ENCODE measurements at regions not wholly inside any gene's neighbourhood (a gene's known extent, or its start where the extent isn't known, plus 50 kb on each side); places are given as distances from the start of the nearest gene placed in this dataset.

DNA sequence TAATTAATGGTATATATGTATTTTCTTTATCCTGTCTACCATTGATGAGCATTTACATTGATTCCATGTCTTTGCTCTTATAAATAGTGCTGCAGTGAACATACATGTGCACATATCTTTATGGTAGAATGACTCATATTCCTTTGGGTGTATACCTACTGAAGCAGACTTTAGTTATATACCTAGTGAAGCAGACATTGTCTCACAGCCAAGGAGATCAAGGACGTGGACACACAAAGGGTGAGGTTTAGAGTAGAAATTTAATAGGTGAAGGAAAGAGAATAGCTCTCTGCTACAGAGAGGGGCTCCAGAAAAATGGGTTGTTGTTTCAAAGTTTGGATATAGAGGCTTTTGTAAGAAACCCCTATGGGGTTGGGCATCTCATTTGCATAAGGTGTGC is 700.3 kb downstream of the CDH11 start:
- no peak for DNase-seq (ENCODE audit: extremely low read depth in 1 of 2, low read depth in 1 of 2)

DNA sequence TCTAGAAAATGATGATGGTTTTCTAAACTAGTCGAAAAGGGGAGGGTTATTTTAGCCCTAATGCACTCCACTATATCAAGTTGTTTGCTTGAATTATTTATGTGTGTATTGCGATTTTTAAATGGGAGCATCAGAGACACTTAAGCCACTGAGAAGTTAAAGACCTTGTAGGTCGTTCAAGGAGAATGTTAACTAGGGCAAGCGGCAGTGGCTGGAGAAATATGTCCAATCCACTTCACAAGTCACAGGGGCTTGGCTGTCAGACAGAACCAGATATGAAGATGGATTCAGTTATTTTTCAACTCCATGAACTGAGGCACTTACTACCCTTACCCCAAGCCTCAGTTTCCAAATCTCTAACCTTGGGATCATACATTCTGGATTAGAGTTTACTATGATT is 702.0 kb downstream of the CDH11 start:
- DNase-seq (ENCODE audit: extremely low read depth in 1 of 2, low read depth in 1 of 2) = no peak

DNA sequence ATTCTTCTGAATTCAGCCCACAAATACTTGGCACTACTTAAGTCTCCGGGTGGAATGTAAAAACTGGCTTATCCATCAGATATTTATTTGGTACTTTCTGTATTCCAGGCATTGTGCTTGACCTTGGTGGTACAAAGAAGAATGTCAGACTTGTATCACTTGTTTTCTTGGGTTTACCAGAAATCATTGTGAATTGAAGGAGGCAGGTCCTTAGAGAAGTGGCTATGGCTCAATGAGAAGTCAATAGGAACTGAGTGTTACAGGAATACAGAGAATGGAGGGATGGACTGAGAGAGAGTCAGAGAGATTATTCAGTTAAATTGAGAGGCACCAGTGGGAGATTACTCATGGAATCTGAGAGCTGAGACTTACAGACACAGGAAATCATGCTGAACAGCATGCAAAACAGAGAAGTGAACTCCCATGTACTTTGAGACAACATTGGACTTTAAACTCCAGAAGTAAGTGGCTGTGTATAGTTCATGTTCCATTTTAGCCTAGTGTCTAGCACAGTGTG is 704.1 kb downstream of the CDH11 start:
- no peak for DNase-seq (ENCODE audit: extremely low read depth in 1 of 2, low read depth in 1 of 2)

DNA sequence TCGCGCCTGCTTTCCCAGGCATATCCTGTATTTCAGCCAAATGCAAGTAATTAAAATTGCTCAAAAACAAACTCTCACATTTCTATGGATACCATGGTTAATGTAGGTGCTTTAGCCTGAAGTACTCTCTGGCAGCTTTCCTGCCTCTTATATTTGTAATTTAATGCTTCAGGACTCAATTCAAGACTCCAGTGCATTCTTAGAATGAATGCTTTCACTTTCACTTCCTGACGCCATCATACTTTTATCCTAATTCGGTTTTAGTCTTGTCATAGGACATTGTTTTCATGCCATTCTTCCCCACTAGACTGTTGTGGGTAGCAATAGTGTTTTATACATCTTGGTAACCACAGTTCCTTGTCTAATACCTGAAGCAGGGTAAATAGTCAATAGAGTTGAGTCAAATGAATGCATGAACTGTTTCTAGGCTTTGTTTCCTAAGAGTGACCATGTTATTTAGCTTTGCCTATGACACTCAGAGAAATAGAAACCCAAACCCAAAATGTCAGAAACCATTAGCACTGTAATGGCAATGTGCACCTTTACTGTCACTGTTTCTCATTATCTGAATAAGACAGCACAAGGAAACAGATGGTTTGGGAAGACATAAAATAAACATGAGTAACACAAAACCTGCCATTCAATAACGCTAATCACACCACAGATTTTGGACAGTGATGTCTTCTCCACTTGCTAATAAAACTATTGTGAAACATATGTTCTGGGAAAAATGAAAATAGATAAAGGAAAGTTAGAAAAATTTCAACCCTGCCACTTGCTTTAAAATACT is 705.5 kb downstream of the CDH11 start:
- no peak for DNase-seq (ENCODE audit: extremely low read depth in 1 of 2, low read depth in 1 of 2)

DNA sequence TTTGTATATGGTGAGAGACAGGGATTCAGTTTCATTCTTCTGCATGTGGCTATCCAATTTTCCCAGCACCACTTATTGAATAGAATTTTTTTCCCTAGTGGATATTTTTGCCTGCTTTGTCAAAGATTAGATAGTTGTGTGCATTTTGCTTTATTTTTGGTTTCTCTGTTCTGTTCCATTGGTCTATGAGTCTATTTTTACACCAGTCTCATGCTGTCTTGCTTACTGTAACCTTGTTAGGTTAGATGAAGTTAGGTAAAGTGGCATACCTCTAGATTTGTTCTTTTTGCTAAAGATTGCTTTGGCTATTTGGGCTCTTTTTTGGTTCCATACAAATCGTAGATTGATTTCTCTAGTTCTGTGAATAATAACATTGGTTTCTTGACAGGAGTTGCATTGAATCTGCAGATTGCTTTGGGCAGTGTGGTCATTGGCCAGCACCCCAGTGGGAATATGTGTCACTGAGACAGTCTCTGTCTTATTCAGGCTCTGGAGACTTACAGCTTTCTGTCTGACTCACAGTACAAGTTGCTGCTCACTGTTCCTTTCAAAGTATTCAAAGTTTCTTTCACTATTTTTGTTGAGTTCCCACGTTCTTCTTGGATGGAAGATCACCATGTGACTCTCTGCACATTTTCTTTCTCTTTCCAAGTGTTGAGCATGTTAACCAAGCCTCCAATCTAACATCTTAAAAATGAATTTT is 709.1 kb downstream of the CDH11 start:
- no peak for DNase-seq (ENCODE audit: extremely low read depth in 1 of 2, low read depth in 1 of 2)

DNA sequence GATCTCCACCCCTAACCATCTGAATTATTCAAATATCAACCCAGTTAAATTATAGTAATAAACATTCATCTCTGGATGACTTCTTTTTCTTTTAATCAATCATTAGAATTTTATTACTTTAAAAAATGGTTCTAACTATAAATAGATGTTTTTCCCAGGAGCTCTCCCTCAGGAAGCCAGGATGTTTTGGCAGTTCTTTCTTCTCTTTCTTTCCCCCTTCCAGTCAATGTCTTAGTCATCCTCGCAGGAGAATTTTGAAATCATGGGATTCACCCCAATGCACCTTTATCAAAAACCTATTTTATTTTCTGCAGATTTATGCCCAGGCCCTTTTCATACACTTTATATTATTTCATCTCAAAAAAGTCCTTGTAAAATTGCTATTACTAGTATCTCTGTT is 711.6 kb downstream of the CDH11 start:
- no peak for DNase-seq (ENCODE audit: extremely low read depth in 1 of 2, low read depth in 1 of 2)

DNA sequence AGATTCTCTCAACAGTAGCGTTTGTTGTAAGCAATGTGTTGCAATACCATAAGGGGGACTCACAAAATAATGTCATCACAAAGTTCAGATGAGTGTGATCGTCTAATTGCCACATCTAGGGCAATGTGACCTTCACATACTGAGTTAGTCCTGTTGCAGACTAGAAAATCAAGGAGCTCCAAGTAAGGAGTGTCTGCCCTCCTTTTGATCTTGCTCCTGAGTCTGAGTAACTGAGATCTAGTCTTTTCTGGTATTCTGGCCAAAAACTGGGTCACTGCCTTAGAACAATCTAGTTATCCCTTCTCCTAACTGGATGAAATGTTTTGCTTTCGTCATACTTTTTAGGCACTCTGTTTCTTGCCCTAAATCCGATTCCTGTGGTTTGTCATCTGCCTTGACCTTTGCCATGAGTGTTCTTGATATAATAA is 712.1 kb downstream of the CDH11 start:
- no peak for DNase-seq (ENCODE audit: extremely low read depth in 1 of 2, low read depth in 1 of 2)

DNA sequence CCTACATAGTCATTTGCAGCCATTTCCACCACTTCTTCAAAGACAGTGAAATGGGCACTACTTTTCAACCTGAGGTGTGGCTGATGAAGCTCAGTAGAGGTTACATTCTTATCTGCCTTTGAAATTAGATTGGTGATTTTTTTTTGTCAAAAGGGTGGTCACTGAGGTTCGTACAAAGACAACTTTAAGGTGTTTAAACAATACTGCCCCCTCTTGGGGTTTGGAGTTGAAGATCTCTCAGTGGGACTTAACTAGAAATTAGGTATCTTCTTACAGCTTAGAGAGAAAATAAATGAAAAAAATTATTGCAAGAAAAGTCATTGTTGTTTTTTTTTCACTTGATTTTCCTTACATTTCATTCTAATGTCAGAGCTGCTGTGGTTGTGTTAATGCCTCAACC is 713.2 kb downstream of the CDH11 start:
- DNase-seq (ENCODE audit: extremely low read depth in 1 of 2, low read depth in 1 of 2) = no peak

DNA sequence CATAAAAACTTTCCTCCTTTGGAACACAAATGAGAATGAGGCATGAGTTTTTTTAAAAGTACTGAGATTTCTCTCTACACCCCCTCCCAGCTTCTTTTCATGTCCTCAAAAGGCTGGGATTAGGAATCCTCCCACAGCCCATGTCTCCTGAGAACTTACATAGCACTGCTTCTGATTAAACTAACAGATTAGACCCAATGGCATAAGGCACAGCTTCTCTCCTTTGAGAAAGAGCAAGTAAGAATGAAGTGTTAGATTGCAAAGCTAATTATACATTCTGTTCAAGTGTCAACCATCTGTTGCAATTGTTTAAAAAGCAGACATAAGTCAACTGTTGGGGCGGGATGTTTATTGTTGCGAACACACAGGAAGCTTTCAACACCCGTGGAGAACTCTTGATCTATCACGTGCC is 715.1 kb downstream of the CDH11 start:
- DNase-seq (ENCODE audit: extremely low read depth in 1 of 2, low read depth in 1 of 2) = no peak

DNA sequence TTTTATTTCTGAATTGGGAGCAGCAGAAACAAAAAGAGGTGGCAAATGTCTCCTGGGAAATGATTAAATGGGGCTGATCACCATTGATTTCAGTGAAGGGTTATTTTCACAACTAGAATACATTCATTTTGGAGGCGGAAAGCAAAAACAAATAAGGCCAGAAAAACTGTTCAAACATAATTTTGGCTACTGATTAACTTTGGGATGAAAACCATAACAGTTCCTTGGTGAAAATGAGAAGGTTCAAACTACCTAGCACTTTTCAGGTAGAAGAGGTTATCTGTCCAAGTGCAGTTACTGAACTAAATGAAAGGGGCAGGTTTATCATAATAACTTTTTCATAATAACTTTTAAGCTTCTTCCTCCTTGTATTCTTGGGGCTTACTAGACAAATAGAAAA is 718.5 kb downstream of the CDH11 start:
- DNase-seq (ENCODE audit: extremely low read depth in 1 of 2, low read depth in 1 of 2) = no peak

DNA sequence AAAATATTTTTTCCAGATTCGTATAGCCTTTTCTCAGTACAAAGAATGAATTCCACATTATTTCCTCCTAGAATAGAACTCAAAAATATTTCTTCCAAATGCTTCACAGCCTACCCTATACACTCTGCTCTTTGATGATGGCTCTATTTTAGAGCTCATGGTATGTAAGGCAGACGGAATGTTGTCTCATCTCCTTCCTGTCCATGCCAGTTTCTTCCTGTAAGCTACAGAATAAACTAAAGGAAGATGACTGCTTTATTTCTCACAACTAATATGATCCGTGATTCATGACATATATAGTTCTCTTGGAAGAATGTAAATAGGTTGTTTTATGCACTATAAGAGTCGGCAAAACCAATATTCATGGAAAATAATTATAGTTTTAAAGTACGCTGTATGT is 723.1 kb downstream of the CDH11 start:
- DNase-seq (ENCODE audit: extremely low read depth in 1 of 2, low read depth in 1 of 2) = no peak

DNA sequence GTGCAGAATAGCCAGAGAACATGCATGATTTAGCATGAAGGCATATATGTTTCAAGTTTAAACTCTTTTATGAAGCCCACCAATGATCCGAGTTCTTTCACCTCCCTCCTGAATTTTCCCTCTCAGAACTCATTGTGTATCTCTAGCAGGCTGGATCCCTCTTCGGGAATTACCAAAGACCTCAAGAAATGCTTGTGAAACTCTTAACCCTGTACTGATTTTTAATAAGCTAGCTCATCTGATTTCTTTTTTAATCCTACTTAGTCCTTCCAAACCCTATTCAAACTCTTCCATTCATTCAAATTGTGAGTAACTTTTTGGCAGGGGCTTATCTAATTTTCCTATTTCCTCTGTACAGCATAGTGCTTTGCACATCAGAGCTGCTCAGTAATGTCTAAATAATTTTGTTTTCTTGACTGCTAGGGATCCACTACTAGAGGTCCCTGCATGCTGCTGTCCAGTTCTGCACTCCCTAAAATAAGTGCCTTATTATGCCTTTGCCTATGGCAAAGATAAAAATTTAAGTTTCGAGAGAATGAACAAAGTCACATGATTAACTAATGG is 723.8 kb downstream of the CDH11 start:
- no peak for DNase-seq (ENCODE audit: extremely low read depth in 1 of 2, low read depth in 1 of 2)

DNA sequence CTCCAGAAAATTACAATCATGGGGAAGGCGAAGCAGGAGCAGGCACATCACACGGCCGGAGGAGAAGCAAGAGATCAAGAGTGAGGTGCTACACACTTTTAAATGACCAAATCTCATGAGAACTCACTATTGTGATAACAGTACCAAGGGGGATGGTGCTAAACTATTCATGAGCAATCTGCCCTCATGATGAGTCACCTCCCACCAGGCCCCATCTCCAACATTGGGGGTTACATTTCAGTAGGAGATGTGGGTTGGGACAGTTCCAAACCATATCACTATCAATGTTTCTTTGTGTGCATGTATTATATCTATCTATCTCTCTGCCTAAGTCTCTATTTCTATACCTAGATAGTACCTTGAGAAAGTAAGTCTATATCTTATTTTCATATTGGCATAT is 724.8 kb downstream of the CDH11 start:
- DNase-seq (ENCODE audit: extremely low read depth in 1 of 2, low read depth in 1 of 2) = no peak

DNA sequence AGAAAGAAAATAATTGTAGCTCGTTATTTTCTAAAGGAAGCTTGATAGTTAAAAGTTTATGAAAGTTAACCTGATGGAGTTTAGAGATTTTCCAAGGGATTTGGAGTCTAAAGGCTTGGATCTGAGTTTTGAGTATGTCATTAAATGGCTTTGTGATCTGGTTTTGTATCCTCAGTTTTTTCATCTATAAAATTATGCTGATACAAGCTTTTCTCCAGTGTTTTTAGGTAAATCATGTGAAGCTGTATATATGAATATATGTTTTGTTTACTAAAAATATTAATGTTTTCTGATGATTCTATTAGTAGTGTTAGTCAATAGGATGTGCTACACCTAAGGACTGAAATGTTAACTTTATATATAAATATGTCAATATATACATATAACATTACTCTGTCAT is 727.8 kb downstream of the CDH11 start:
- DNase-seq (ENCODE audit: extremely low read depth in 1 of 2, low read depth in 1 of 2) = no peak

DNA sequence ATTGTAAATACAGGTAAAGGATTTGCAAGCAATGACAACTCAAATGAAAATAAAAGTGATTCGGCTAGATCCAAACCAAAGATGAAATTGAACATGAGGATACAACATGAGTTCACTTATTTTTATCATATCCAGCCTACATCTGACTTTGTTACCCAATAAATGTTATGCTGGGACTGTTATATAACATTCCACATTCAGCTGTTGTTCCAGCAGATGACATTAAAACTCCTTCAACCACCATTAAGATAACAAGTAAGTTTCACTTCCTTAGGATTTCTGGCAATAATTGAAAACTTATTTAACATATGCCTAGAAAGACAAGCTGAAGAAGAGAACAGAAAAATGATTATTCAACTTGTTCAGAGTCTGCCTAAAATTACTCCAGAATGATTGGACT is 729.4 kb downstream of the CDH11 start:
- no peak for DNase-seq (ENCODE audit: extremely low read depth in 1 of 2, low read depth in 1 of 2)

DNA sequence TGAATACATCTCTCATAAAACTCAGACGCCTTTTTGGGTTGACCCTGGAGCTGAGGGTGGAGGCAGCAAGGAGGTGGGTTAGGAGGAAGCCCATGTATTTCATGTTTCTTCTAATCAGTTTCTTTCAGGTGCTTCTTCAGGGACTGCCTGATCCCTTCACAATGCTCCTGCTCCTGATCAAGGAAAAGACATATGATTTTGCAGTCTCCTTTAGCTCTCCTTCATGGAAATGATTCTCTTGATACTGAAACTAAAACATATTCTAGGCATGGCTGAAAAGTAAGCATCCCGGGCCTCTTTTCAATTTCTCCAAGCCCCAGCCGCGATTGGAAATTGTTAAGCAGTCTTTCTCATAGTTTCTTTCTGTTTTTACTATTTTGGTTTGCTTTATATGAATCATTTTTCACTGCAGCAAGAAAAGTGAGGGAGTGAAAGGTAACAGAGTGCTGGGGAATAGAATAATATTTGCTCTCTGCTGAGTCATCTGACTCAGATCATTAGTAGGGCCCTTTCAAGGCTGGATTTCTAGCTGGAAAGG is 730.7 kb downstream of the CDH11 start:
- no peak for DNase-seq (ENCODE audit: extremely low read depth in 1 of 2, low read depth in 1 of 2)

DNA sequence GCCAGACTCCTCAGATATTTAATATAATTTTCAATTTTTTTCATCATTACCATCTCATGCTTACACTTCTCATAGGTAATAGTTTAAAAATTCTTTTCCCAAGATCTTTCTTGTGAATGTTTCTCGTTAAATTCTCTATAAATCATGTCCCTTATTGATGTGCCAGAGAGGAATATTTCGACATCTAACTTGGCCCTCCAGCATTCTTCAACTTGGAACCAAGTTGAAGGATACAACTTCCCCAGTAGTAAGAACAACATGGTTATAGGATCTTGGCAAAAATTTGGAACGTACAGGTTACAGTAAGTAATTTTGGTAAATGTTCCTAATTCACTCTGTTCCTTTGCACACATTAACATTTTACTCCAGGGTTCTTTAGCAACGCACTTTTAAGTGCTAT is 731.8 kb downstream of the CDH11 start:
- DNase-seq (ENCODE audit: extremely low read depth in 1 of 2, low read depth in 1 of 2) = no peak

DNA sequence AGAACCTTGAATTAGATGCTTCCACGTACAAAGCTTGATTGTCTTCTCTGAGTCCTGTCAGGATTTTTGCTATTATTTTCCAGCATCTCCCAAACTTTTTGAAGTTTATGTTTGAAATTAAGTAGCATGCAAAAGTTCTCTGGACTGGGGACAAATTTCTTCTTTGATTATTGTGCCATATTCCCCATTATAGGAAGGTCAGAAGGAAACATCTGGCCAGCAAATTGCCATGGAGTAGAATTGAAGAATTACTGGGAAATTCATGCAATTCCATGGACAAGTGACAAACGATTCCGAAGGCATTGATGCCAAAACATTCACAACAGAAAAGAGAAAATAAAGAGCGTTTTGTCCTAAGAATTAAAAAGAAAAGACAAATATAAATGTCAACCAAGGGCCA is 737.2 kb downstream of the CDH11 start:
- no peak for DNase-seq (ENCODE audit: extremely low read depth in 1 of 2, low read depth in 1 of 2)

DNA sequence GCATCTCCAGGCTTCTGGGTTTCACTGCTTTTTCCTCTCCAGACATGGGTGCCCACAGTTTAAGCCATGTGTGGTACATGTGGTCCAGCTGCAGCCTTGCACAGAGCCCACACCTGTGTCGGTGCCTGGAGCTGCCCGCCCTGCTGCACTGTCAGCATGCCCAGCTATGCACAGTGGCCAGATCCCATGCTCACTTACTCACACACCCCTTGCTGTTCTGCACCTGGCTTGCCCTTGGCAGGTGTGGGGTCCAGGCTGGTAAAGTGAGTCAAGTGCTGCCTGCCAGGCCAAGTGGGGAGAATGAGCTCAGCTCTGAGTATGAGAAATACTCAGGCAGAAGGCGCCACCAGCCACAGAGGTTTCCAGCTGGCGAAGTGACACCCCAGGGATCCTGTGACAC is 739.9 kb downstream of the CDH11 start:
- no peak for DNase-seq (ENCODE audit: extremely low read depth in 1 of 2, low read depth in 1 of 2)

DNA sequence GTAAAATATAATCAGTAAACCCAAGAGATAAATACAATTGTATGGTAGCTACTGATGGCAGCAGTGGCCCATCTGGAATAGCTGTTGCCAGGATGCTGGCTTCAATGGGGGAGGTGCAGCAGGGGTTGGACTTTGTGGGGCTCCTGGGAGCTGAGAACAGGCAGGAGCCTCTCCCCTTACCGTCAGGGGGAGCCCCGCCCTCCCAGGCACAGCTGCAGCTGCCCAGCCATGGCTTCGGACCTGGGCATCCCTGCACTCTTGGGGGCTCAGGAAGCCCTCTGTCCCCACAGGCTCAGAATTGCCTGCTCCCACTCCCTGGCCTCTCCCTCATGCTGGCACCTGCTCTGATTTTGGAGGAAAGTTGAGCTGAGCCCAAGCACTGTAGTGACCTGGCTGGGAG is 741.1 kb downstream of the CDH11 start:
- no peak for DNase-seq (ENCODE audit: extremely low read depth in 1 of 2, low read depth in 1 of 2)

DNA sequence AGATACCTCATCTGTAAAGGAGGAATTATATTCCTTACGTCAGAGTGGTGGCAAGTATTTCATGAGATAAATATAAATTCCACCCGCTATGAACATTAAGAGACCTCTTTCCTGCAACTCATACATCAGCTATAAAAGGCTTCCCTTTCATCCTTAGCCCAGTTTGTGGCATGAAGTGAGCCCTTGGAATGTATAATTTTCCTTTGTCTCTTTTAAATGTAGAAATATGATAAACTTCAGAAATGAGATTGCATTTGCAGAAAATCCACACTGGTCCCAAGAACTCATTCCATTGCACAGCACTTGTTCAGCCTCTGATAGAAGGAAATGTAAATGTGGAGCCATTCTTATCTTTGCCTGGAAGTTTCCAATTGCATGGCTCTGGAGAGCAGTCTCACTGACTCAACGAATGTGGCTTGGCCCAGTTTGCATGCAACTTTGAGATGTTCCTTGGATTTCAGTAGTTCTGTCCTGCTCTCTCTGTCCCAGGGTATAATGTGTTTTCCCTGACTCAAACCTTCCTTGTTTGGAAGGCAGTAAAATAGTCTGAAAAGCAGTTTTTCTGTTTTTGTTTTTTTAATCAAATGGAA is 746.4 kb downstream of the CDH11 start:
- no peak for DNase-seq (ENCODE audit: extremely low read depth in 1 of 2, low read depth in 1 of 2)

Measured in stimulated activated CD8-positive, alpha-beta memory T cell treated with anti-CD3 and anti-CD28 coated beads, Interleukin-7, amount 100 ng/mL, for 48 hours (primary cell).